ENCODE measurements at regions not wholly inside any gene's neighbourhood (a gene's known extent, or its start where the extent isn't known, plus 50 kb on each side); places are given as distances from the start of the nearest gene placed in this dataset.

- Histone ChIP-seq H3K18ac (ENCODE audit: low read length) (no peak overlapping the region), H3K23ac (ENCODE audit: low read length) (no peak overlapping the region), H3K79me1 (ENCODE audit: low read length) (no peaks in the 10 kb centered on the region), H3K4me1 (ENCODE audit: control insufficient read depth, low read depth, low read length) (no peaks in the 10 kb centered on the region), H3K36me3 (ENCODE audit: control insufficient read depth, insufficient read depth, low read length) (no peaks in the 10 kb centered on the region), H4K8ac (ENCODE audit: low read depth, low read length) (no peak overlapping the region), H2BK120ac (ENCODE audit: low read depth, low read length) (no peak overlapping the region), H3K9ac (ENCODE audit: low read length) (no peak overlapping the region), H2BK5ac (ENCODE audit: low read length) (no peak overlapping the region), H3K27ac (ENCODE audit: low read depth, low read length) (no peak overlapping the region), H3K4me3 (ENCODE audit: low read length) (no peak overlapping the region), H3K4ac (ENCODE audit: low read depth, low read length) (no peak overlapping the region), H2AK5ac (ENCODE audit: low read length) (no peak overlapping the region), H4K5ac (ENCODE audit: low read length) (no peak overlapping the region), H3K79me2 (ENCODE audit: control insufficient read depth, insufficient read depth, low read length) (no peaks in the 10 kb centered on the region), H3K27me3 (ENCODE audit: insufficient read depth, low read length, poor library complexity) (no peaks in the 10 kb centered on the region), H2BK15ac (replicated peaks; ENCODE audit: low read depth) (no peak overlapping the region), H3K56ac (ENCODE audit: low read length) (no peak overlapping the region), H3K4me2 (ENCODE audit: low read length) (no peak overlapping the region)
- no peak for DNase-seq
Observed at GRCh38 chr2:39563572-39563971, 102.1 kb upstream of the TMEM178A start.

GRCh38 chr2:39567507-39567906, 98.2 kb upstream of the TMEM178A start:
- H4K8ac ChIP-seq (ENCODE audit: low read depth, low read length) = no peak overlapping the region
- H3K23ac ChIP-seq (ENCODE audit: low read length) = no peak overlapping the region
- no peak overlapping the region for H3K4me3 ChIP-seq (ENCODE audit: low read length)
- no peak overlapping the region for H3K4ac ChIP-seq (ENCODE audit: low read depth, low read length)
- H3K27ac ChIP-seq (ENCODE audit: low read depth, low read length) = no peak overlapping the region
- no peak overlapping the region for H2BK5ac ChIP-seq (ENCODE audit: low read length)
- H2BK15ac ChIP-seq (replicated peaks; ENCODE audit: low read depth) = no peak overlapping the region
- no peaks in the 10 kb centered on the region for H3K27me3 ChIP-seq (ENCODE audit: insufficient read depth, low read length, poor library complexity)
- no peak overlapping the region for H2BK120ac ChIP-seq (ENCODE audit: low read depth, low read length)
- no peaks in the 10 kb centered on the region for H3K79me1 ChIP-seq (ENCODE audit: low read length)
- no peaks in the 10 kb centered on the region for H3K4me1 ChIP-seq (ENCODE audit: control insufficient read depth, low read depth, low read length)
- no peak overlapping the region for H3K56ac ChIP-seq (ENCODE audit: low read length)
- WGBS (ENCODE audit: extremely low coverage, insufficient coverage, low lambda C conversion rate) = no CpG with 5 or more reads among the region's 1 CpG
- no peaks in the 10 kb centered on the region for H3K36me3 ChIP-seq (ENCODE audit: control insufficient read depth, insufficient read depth, low read length)
- no peak overlapping the region for H2AK5ac ChIP-seq (ENCODE audit: low read length)
- H3K4me2 ChIP-seq (ENCODE audit: low read length) = no peak overlapping the region
- H3K18ac ChIP-seq (ENCODE audit: low read length) = no peak overlapping the region
- no peak overlapping the region for H3K9ac ChIP-seq (ENCODE audit: low read length)
- no peak overlapping the region for H4K5ac ChIP-seq (ENCODE audit: low read length)
- no peak for DNase-seq
- H3K79me2 ChIP-seq (ENCODE audit: control insufficient read depth, insufficient read depth, low read length) = no peaks in the 10 kb centered on the region

- no CpG with 5 or more reads among the region's 5 CpGs for WGBS (ENCODE audit: extremely low coverage, insufficient coverage, low lambda C conversion rate)
Observed at GRCh38 chr2:39568116-39568515, 97.6 kb upstream of the TMEM178A start.

GRCh38 chr2:39568561-39569006, 97.1 kb upstream of the TMEM178A start:
- no peak overlapping the region for H3K18ac ChIP-seq (ENCODE audit: low read length)
- H3K27me3 ChIP-seq (ENCODE audit: insufficient read depth, low read length, poor library complexity) = no peaks in the 10 kb centered on the region
- no peak overlapping the region for H3K23ac ChIP-seq (ENCODE audit: low read length)
- no peak overlapping the region for H3K4ac ChIP-seq (ENCODE audit: low read depth, low read length)
- H3K4me1 ChIP-seq (ENCODE audit: control insufficient read depth, low read depth, low read length) = no peaks in the 10 kb centered on the region
- H2AK5ac ChIP-seq (ENCODE audit: low read length) = no peak overlapping the region
- H3K79me2 ChIP-seq (ENCODE audit: control insufficient read depth, insufficient read depth, low read length) = no peaks in the 10 kb centered on the region
- no peak overlapping the region for H4K5ac ChIP-seq (ENCODE audit: low read length)
- no peaks in the 10 kb centered on the region for H3K79me1 ChIP-seq (ENCODE audit: low read length)
- no peak overlapping the region for H3K4me2 ChIP-seq (ENCODE audit: low read length)
- H3K27ac ChIP-seq (ENCODE audit: low read depth, low read length) = no peak overlapping the region
- no peak overlapping the region for H3K4me3 ChIP-seq (ENCODE audit: low read length)
- H3K36me3 ChIP-seq (ENCODE audit: control insufficient read depth, insufficient read depth, low read length) = no peaks in the 10 kb centered on the region
- no peak overlapping the region for H2BK120ac ChIP-seq (ENCODE audit: low read depth, low read length)
- H2BK15ac ChIP-seq (replicated peaks; ENCODE audit: low read depth) = no peak overlapping the region
- H3K56ac ChIP-seq (ENCODE audit: low read length) = no peak overlapping the region
- no peak overlapping the region for H3K9ac ChIP-seq (ENCODE audit: low read length)
- H2BK5ac ChIP-seq (ENCODE audit: low read length) = no peak overlapping the region
- WGBS (ENCODE audit: extremely low coverage, insufficient coverage, low lambda C conversion rate) = no CpG with 5 or more reads among the region's 3 CpGs
- DNase-seq = no peak
- H4K8ac ChIP-seq (ENCODE audit: low read depth, low read length) = no peak overlapping the region

More at GRCh38 chr2:39568116-39568515, 97.6 kb upstream of the TMEM178A start:
- Histone ChIP-seq H2BK5ac (ENCODE audit: low read length) (no peak overlapping the region), H3K36me3 (ENCODE audit: control insufficient read depth, insufficient read depth, low read length) (no peaks in the 10 kb centered on the region), H3K4me3 (ENCODE audit: low read length) (no peak overlapping the region), H3K27me3 (ENCODE audit: insufficient read depth, low read length, poor library complexity) (no peaks in the 10 kb centered on the region), H2BK120ac (ENCODE audit: low read depth, low read length) (no peak overlapping the region), H3K56ac (ENCODE audit: low read length) (no peak overlapping the region), H3K18ac (ENCODE audit: low read length) (no peak overlapping the region), H4K5ac (ENCODE audit: low read length) (no peak overlapping the region), H3K23ac (ENCODE audit: low read length) (no peak overlapping the region), H4K8ac (ENCODE audit: low read depth, low read length) (no peak overlapping the region), H3K27ac (ENCODE audit: low read depth, low read length) (no peak overlapping the region), H3K4me2 (ENCODE audit: low read length) (no peak overlapping the region), H3K79me1 (ENCODE audit: low read length) (no peaks in the 10 kb centered on the region), H3K79me2 (ENCODE audit: control insufficient read depth, insufficient read depth, low read length) (no peaks in the 10 kb centered on the region), H2AK5ac (ENCODE audit: low read length) (no peak overlapping the region), H2BK15ac (replicated peaks; ENCODE audit: low read depth) (no peak overlapping the region), H3K4ac (ENCODE audit: low read depth, low read length) (no peak overlapping the region), H3K9ac (ENCODE audit: low read length) (no peak overlapping the region), H3K4me1 (ENCODE audit: control insufficient read depth, low read depth, low read length) (no peaks in the 10 kb centered on the region)
- no peak for DNase-seq

- no CpG with 5 or more reads among the region's 1 CpG for WGBS (ENCODE audit: extremely low coverage, insufficient coverage, low lambda C conversion rate)
- no peak overlapping the region for H3K4me3 ChIP-seq (ENCODE audit: low read length)
- no peak for DNase-seq
- no peak overlapping the region for H4K5ac ChIP-seq (ENCODE audit: low read length)
- H2BK120ac ChIP-seq (ENCODE audit: low read depth, low read length) = no peak overlapping the region
- H3K27me3 ChIP-seq (ENCODE audit: insufficient read depth, low read length, poor library complexity) = no peaks in the 10 kb centered on the region
- H3K9ac ChIP-seq (ENCODE audit: low read length) = no peak overlapping the region
- no peak overlapping the region for H3K4me2 ChIP-seq (ENCODE audit: low read length)
- no peak overlapping the region for H2BK15ac ChIP-seq (replicated peaks; ENCODE audit: low read depth)
- H3K23ac ChIP-seq (ENCODE audit: low read length) = no peak overlapping the region
- H3K27ac ChIP-seq (ENCODE audit: low read depth, low read length) = no peak overlapping the region
- no peaks in the 10 kb centered on the region for H3K79me2 ChIP-seq (ENCODE audit: control insufficient read depth, insufficient read depth, low read length)
- H2AK5ac ChIP-seq (ENCODE audit: low read length) = no peak overlapping the region
- no peak overlapping the region for H4K8ac ChIP-seq (ENCODE audit: low read depth, low read length)
- H3K18ac ChIP-seq (ENCODE audit: low read length) = no peak overlapping the region
- no peaks in the 10 kb centered on the region for H3K79me1 ChIP-seq (ENCODE audit: low read length)
- H3K4ac ChIP-seq (ENCODE audit: low read depth, low read length) = no peak overlapping the region
- H3K36me3 ChIP-seq (ENCODE audit: control insufficient read depth, insufficient read depth, low read length) = no peaks in the 10 kb centered on the region
- H2BK5ac ChIP-seq (ENCODE audit: low read length) = no peak overlapping the region
- H3K4me1 ChIP-seq (ENCODE audit: control insufficient read depth, low read depth, low read length) = no peaks in the 10 kb centered on the region
- H3K56ac ChIP-seq (ENCODE audit: low read length) = no peak overlapping the region
Observed at GRCh38 chr2:39570130-39570555, 95.6 kb upstream of the TMEM178A start.

- no peak overlapping the region for H2AK5ac ChIP-seq (ENCODE audit: low read length)
- no peak overlapping the region for H3K27ac ChIP-seq (ENCODE audit: low read depth, low read length)
- no peak overlapping the region for H3K23ac ChIP-seq (ENCODE audit: low read length)
Observed at GRCh38 chr2:39570614-39571013, 95.1 kb upstream of the TMEM178A start.

More at GRCh38 chr2:39570614-39571013, 95.1 kb upstream of the TMEM178A start:
- no peak overlapping the region for H4K5ac ChIP-seq (ENCODE audit: low read length)
- no peak overlapping the region for H3K9ac ChIP-seq (ENCODE audit: low read length)
- H2BK15ac ChIP-seq (replicated peaks; ENCODE audit: low read depth) = no peak overlapping the region
- H3K27me3 ChIP-seq (ENCODE audit: insufficient read depth, low read length, poor library complexity) = no peaks in the 10 kb centered on the region
- no peak overlapping the region for H3K4ac ChIP-seq (ENCODE audit: low read depth, low read length)
- no peak overlapping the region for H3K4me3 ChIP-seq (ENCODE audit: low read length)
- no CpG with 5 or more reads among the region's 3 CpGs for WGBS (ENCODE audit: extremely low coverage, insufficient coverage, low lambda C conversion rate)
- no peak overlapping the region for H4K8ac ChIP-seq (ENCODE audit: low read depth, low read length)
- no peaks in the 10 kb centered on the region for H3K79me2 ChIP-seq (ENCODE audit: control insufficient read depth, insufficient read depth, low read length)
- H3K4me1 ChIP-seq (ENCODE audit: control insufficient read depth, low read depth, low read length) = no peaks in the 10 kb centered on the region
- H3K56ac ChIP-seq (ENCODE audit: low read length) = no peak overlapping the region
- H3K4me2 ChIP-seq (ENCODE audit: low read length) = no peak overlapping the region
- H3K79me1 ChIP-seq (ENCODE audit: low read length) = no peaks in the 10 kb centered on the region
- no peak overlapping the region for H3K18ac ChIP-seq (ENCODE audit: low read length)
- no peak overlapping the region for H2BK120ac ChIP-seq (ENCODE audit: low read depth, low read length)
- no peak for DNase-seq
- no peaks in the 10 kb centered on the region for H3K36me3 ChIP-seq (ENCODE audit: control insufficient read depth, insufficient read depth, low read length)
- no peak overlapping the region for H2BK5ac ChIP-seq (ENCODE audit: low read length)
